CD14-positive monocyte (primary cell): ENCODE measurements at regions not wholly inside any gene's neighbourhood (a gene's known extent, or its start where the extent isn't known, plus 50 kb on each side); places are given as distances from the start of the nearest gene placed in this dataset.

ENCODE experiments used
- DNase-seq, 3 donors: peaks; one replicate each; pipeline ENCODE4 v3.0.0-alpha.2; 2011 to 2022
- H2AFZ ChIP-seq: 2 replicates; pipeline ENCODE4 v1.6.0; 2012; ENCODE audit warnings: mild to moderate bottlenecking, low read depth, low read length, inconsistent platforms; ENCODE audit not compliant: insufficient read depth, poor library complexity, severe bottlenecking
- H3K27ac ChIP-seq, 2 donors: 1 replicate in 1 of 2; 2 replicates in 1 of 2; pipeline ENCODE4 v1.5.1; 2012 to 2013; ENCODE audit warnings: low read length in 2 of 2, control low read depth in 1 of 2, inconsistent platforms in 1 of 2, low read depth in 1 of 2, mild to moderate bottlenecking in 1 of 2
- H3K27me3 ChIP-seq, 2 donors: one replicate each; pipeline versions ENCODE4 v1.6.0 to v1.6.1; 2011 to 2013; ENCODE audit warnings: low read length in 2 of 2; ENCODE audit not compliant: control insufficient read depth in 2 of 2, insufficient read depth in 2 of 2
- H3K36me3 ChIP-seq, 2 donors: replicated peaks in 1 of 2; 1 replicate in 1 of 2; 2 replicates in 1 of 2; pipeline versions ENCODE4 v1.5.1 to v1.6.1; 2012 to 2013; ENCODE audit warnings: low read length in 2 of 2, control low read depth in 1 of 2, inconsistent platforms in 1 of 2, mild to moderate bottlenecking in 1 of 2; ENCODE audit not compliant: insufficient read depth in 2 of 2, control insufficient read depth in 1 of 2
- H3K4me1 ChIP-seq, 2 donors: 1 replicate in 1 of 2; 2 replicates in 1 of 2; pipeline versions ENCODE4 v1.5.1 to v1.6.1; 2012 to 2013; ENCODE audit warnings: low read length in 2 of 2, control low read depth in 1 of 2, inconsistent platforms in 1 of 2, mild to moderate bottlenecking in 1 of 2, moderate library complexity in 1 of 2; ENCODE audit not compliant: insufficient read depth in 2 of 2, control insufficient read depth in 1 of 2
- H3K4me2 ChIP-seq: replicated peaks from 2 replicates; pipeline ENCODE3; 2012; ENCODE audit warnings: low read length, moderate library complexity, mild to moderate bottlenecking; ENCODE audit not compliant: poor library complexity, severe bottlenecking; ENCODE audit errors: extremely low read depth
- H3K4me3 ChIP-seq, 3 experiments: fragments of 200-600 bp in 1 of 3; sonication (generic) in 1 of 3; replicated peaks in 1 of 3; 1 replicate in 2 of 3; 2 replicates in 1 of 3; pipeline ENCODE4 v1.5.1; 2011 to 2013; ENCODE audit warnings: low read length in 3 of 3, mild to moderate bottlenecking in 3 of 3, control low read depth in 2 of 3, low read depth in 2 of 3, inconsistent platforms in 1 of 3, moderate library complexity in 1 of 3
- H3K79me2 ChIP-seq: 2 replicates; pipeline ENCODE4 v1.6.0; 2012; ENCODE audit warnings: mild to moderate bottlenecking, control low read depth, inconsistent platforms, low read length, moderate library complexity; ENCODE audit not compliant: insufficient read depth
- H3K9ac ChIP-seq: 2 replicates; pipeline ENCODE4 v1.6.0; 2017; ENCODE audit warnings: low read length, mild to moderate bottlenecking; ENCODE audit not compliant: insufficient read depth, poor library complexity, severe bottlenecking
- H3K9me3 ChIP-seq, 2 donors: replicated peaks in 1 of 2; 1 replicate in 1 of 2; 2 replicates in 1 of 2; pipeline versions ENCODE4 v1.5.1 to v1.6.1; 2012 to 2013; ENCODE audit warnings: low read length in 2 of 2, control low read depth in 1 of 2; ENCODE audit not compliant: control insufficient read depth in 1 of 2, insufficient read depth in 1 of 2
- H4K20me1 ChIP-seq: 2 replicates; pipeline ENCODE4 v1.6.0; 2012; ENCODE audit warnings: mild to moderate bottlenecking, low read length, control low read depth, moderate library complexity; ENCODE audit not compliant: insufficient read depth
- H3K27ac Mint-ChIP-seq, 7 donors: one replicate each; pipeline ENCODE4 v1.8.0; 2020; ENCODE audit warnings: mild to moderate bottlenecking in 7 of 7, mixed read lengths in 7 of 7, moderate library complexity in 6 of 7, inconsistent platforms in 2 of 7
- H3K27me3 Mint-ChIP-seq, 3 donors: one replicate each; pipeline ENCODE4 v1.8.0; 2021 to 2022; ENCODE audit warnings: low read depth in 3 of 3, mild to moderate bottlenecking in 3 of 3, mixed read lengths in 3 of 3, moderate library complexity in 3 of 3, inconsistent platforms in 1 of 3
- H3K36me3 Mint-ChIP-seq, 2 donors: one replicate each; pipeline ENCODE4 v1.8.0; 2020; ENCODE audit warnings: mixed read lengths in 2 of 2, inconsistent platforms in 1 of 2, mild to moderate bottlenecking in 1 of 2
- H3K4me1 Mint-ChIP-seq: one replicate; pipeline ENCODE4 v1.8.0; 2020; ENCODE audit warnings: mild to moderate bottlenecking, mixed read lengths
- H3K4me3 Mint-ChIP-seq, 2 donors: one replicate each; pipeline ENCODE4 v1.8.0; 2020; ENCODE audit warnings: mild to moderate bottlenecking in 2 of 2, mixed read lengths in 2 of 2, moderate library complexity in 1 of 2
- H3K9me3 Mint-ChIP-seq, 7 donors: one replicate each; pipeline ENCODE4 v1.8.0; 2020 to 2022; ENCODE audit warnings: mixed read lengths in 7 of 7, mild to moderate bottlenecking in 6 of 7, moderate library complexity in 6 of 7, inconsistent platforms in 2 of 7
- WGBS: methylation state at CpG from one replicate; pipeline ENCODE4 v1.1.5; 2013; ENCODE audit warnings: missing lambda C conversion rate; ENCODE audit not compliant: insufficient coverage; 5-methylcytosine and 5-hydroxymethylcytosine counted together
- intact Hi-C, 2 donors: fragments of 100-400 bp; cut with micrococcal nuclease; formaldehyde crosslinking; loops; one replicate each; pipeline versions ENCODE4 v1.15.0 to v1.15.1; 2023
- TF ChIP-seq, protein P1 (sequence below): fragments of 200-600 bp; IDR thresholded peaks from one replicate; pipeline ENCODE4 v1.8.0; 2022; ENCODE audit warnings: antibody characterized with exemption, mild to moderate bottlenecking

DNA sequence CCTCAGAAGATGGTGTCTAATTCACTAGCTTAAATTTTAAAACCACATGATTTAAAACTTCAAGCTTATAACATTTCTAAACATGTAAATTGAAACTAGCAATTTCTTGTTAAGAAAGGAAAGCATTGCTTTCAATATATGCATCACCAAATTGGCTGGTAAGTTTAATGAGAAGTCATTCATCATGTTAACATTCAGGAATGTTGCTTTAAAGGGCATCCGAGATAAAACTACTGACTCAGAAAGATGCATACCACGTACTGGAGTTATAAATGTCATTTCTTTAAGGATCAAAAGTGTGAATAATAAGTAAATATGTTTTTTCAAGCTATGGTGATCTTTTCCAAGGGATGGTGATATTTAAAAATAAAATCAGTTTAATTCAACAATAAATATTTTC lies 83.3 kb upstream of the VCX2 start:
- H3K27ac Mint-ChIP-seq: no peak overlapping the region
- Histone ChIP-seq H3K79me2 (no peaks in the 10 kb centered on the region), H3K9ac (no peak overlapping the region), H3K27me3 (no peaks in the 10 kb centered on the region), H3K4me2 (no peak overlapping the region), H3K36me3 (no peaks in the 10 kb centered on the region), H3K9me3 (no peaks in the 10 kb centered on the region), H2AFZ (no peak overlapping the region), H3K27ac (no peak overlapping the region), H4K20me1 (no peaks in the 10 kb centered on the region), H3K4me1 (no peaks in the 10 kb centered on the region), H3K4me3 (no peak overlapping the region)
- no CpG with 5 or more reads among the region's 2 CpGs for WGBS
- no peak for DNase-seq
- H3K9me3 Mint-ChIP-seq: peaks cover 0 to 6% (median 0%) of the 10 kb centered on the region in 7 donors
- no peak overlapping the region for H3K4me3 Mint-ChIP-seq
- TF ChIP-seq, protein P1, sequence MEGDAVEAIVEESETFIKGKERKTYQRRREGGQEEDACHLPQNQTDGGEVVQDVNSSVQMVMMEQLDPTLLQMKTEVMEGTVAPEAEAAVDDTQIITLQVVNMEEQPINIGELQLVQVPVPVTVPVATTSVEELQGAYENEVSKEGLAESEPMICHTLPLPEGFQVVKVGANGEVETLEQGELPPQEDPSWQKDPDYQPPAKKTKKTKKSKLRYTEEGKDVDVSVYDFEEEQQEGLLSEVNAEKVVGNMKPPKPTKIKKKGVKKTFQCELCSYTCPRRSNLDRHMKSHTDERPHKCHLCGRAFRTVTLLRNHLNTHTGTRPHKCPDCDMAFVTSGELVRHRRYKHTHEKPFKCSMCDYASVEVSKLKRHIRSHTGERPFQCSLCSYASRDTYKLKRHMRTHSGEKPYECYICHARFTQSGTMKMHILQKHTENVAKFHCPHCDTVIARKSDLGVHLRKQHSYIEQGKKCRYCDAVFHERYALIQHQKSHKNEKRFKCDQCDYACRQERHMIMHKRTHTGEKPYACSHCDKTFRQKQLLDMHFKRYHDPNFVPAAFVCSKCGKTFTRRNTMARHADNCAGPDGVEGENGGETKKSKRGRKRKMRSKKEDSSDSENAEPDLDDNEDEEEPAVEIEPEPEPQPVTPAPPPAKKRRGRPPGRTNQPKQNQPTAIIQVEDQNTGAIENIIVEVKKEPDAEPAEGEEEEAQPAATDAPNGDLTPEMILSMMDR: no peak
- intact Hi-C loops: no loop called here
- H3K36me3 Mint-ChIP-seq: no peaks in the 10 kb centered on the region
- H3K27me3 Mint-ChIP-seq: peaks cover 0 to 2% (median 0%) of the 10 kb centered on the region in 3 donors
- H3K4me1 Mint-ChIP-seq: no peaks in the 10 kb centered on the region

DNA sequence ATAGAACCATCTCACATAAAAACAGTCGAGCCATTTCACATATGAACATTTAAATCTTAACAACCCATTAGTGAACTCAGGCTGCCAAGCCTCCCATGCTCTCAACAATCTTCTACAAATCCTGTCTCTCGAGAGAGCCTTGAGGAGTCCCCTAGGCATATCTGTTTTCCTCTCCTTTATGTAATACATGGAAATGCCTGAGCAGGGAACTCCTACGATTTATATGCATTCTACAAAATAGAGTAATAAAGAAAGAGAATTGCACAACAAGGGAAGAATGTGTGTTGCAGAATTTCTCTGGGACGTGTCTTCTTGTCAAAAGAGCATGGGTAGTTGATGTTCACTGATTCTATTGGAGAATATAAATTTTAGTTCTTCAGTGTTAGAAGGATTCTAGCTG lies 101.8 kb upstream of the VCX2 start:
- Mint-ChIP-seq H3K27ac (no peak overlapping the region), H3K4me3 (no peak overlapping the region), H3K36me3 (no peaks in the 10 kb centered on the region), H3K4me1 (no peaks in the 10 kb centered on the region), H3K27me3 (no peaks in the 10 kb centered on the region), H3K9me3 (peaks cover 0 to 7% (median 5%) of the 10 kb centered on the region in 7 donors)
- no peak overlapping the region for H3K4me3 ChIP-seq
- no peak overlapping the region for H3K9ac ChIP-seq
- no peaks in the 10 kb centered on the region for H4K20me1 ChIP-seq
- DNase-seq: no peak
- H3K4me1 ChIP-seq: no peaks in the 10 kb centered on the region
- intact Hi-C loops: no loop called here
- WGBS: 83% methylated on average over 1 of the region's 4 CpGs
- H3K27me3 ChIP-seq: no peaks in the 10 kb centered on the region
- no peaks in the 10 kb centered on the region for H3K79me2 ChIP-seq
- H3K27ac ChIP-seq: no peak overlapping the region
- TF ChIP-seq, protein P1: no peak
- no peak overlapping the region for H3K4me2 ChIP-seq
- no peaks in the 10 kb centered on the region for H3K36me3 ChIP-seq
- peaks cover 4 to 6% of the 10 kb centered on the region in 2 donors for H3K9me3 ChIP-seq
- no peak overlapping the region for H2AFZ ChIP-seq
